IMR-90 (cell line): ENCODE measurements at regions not wholly inside any gene's neighbourhood (a gene's known extent, or its start where the extent isn't known, plus 50 kb on each side); places are given as distances from the start of the nearest gene placed in this dataset.

Experiments used
- ATAC-seq: fragments of 200-7000 bp; cut with Tn5 transposase; 2 replicates; pipeline ENCODE4 v1.9.1; 2020; ENCODE audit warnings: low read depth, mild to moderate bottlenecking, moderate library complexity
- BruUV-seq: library from RNA; stranded (reverse); fragments of 400-500 nt; replicated peaks from 2 replicates; lab custom pipeline; 2021; lab: Mats Ljungman, UMichigan
- CTCF ChIA-PET: fragments of 300-600 bp; formaldehyde crosslinking; extraction: SDS; loops from one replicate; lab custom pipeline; 2021; ENCODE audit warnings: antibody characterized with exemption; lab: Yijun Ruan, JAX
- POLR2A ChIA-PET: fragments of 300-600 bp; sonication (Branson Sonifier 250); formaldehyde crosslinking; loops from one replicate; lab custom pipeline; 2022; ENCODE audit warnings: antibody characterized with exemption; ENCODE audit not compliant: unreplicated experiment; lab: Charles Lee
- DNase-seq: peaks from one replicate; pipeline ENCODE4 v3.0.0; 2013
- H2AFZ ChIP-seq: replicated peaks from 2 replicates; pipeline ENCODE3; 2013; ENCODE audit warnings: low read length, mild to moderate bottlenecking; ENCODE audit not compliant: poor library complexity
- H2AK5ac ChIP-seq: 2 replicates; pipeline ENCODE4 v1.6.1; 2013; ENCODE audit warnings: low read depth, low read length, inconsistent platforms
- H2AK9ac ChIP-seq: replicated peaks from 2 replicates; pipeline ENCODE3; 2013; ENCODE audit warnings: mild to moderate bottlenecking, low read depth, low read length, moderate library complexity; ENCODE audit not compliant: poor library complexity
- H2BK120ac ChIP-seq: 2 replicates; pipeline ENCODE4 v1.6.1; 2013; ENCODE audit warnings: low read depth, low read length, inconsistent platforms
- H2BK15ac ChIP-seq: 3 replicates; pipeline ENCODE4 v1.6.1; 2013; ENCODE audit warnings: low read depth, low read length, inconsistent platforms
- H2BK20ac ChIP-seq: 2 replicates; pipeline ENCODE4 v1.6.1; 2013; ENCODE audit warnings: low read depth, mild to moderate bottlenecking, inconsistent platforms, low read length, moderate library complexity
- H2BK5ac ChIP-seq: 2 replicates; pipeline ENCODE4 v1.6.1; 2013; ENCODE audit warnings: mild to moderate bottlenecking, low read depth, low read length, inconsistent platforms; ENCODE audit not compliant: poor library complexity, severe bottlenecking
- H3K14ac ChIP-seq: replicated peaks from 2 replicates; pipeline ENCODE4 v1.6.1; 2013; ENCODE audit warnings: low read depth, low read length, inconsistent platforms
- H3K18ac ChIP-seq: 2 replicates; pipeline ENCODE4 v1.6.1; 2013; ENCODE audit warnings: low read depth, low read length, control low read depth
- H3K23ac ChIP-seq: 2 replicates; pipeline ENCODE4 v1.6.1; 2013; ENCODE audit warnings: low read depth, low read length, inconsistent platforms
- H3K27ac ChIP-seq: 2 replicates; pipeline ENCODE4 v1.5.1; 2013; ENCODE audit warnings: mild to moderate bottlenecking, control low read depth, low read length; ENCODE audit not compliant: insufficient read depth
- H3K27me3 ChIP-seq: 2 replicates; pipeline ENCODE4 v1.6.1; 2013; ENCODE audit warnings: low read length; ENCODE audit not compliant: control insufficient read depth, insufficient read depth
- H3K36me3 ChIP-seq: 2 replicates; pipeline ENCODE4 v1.6.1; 2013; ENCODE audit warnings: low read length, mixed read lengths; ENCODE audit not compliant: control insufficient read depth, insufficient read depth
- H3K4ac ChIP-seq: 2 replicates; pipeline ENCODE4 v1.6.1; 2013; ENCODE audit warnings: low read depth, low read length, inconsistent platforms
- H3K4me1 ChIP-seq: 2 replicates; pipeline ENCODE4 v1.6.1; 2013; ENCODE audit warnings: low read length, mixed read lengths; ENCODE audit not compliant: control insufficient read depth, insufficient read depth
- H3K4me2 ChIP-seq: 2 replicates; pipeline ENCODE4 v1.6.1; 2013; ENCODE audit warnings: low read depth, mild to moderate bottlenecking, control low read depth, low read length, moderate library complexity
- H3K4me3 ChIP-seq: 2 replicates; pipeline ENCODE4 v1.5.1; 2013; ENCODE audit warnings: low read depth, mild to moderate bottlenecking, control low read depth, low read length, moderate library complexity; ENCODE audit not compliant: insufficient read depth
- H3K56ac ChIP-seq: 2 replicates; pipeline ENCODE4 v1.6.1; 2013; ENCODE audit warnings: low read length, inconsistent platforms; ENCODE audit not compliant: insufficient read depth; ENCODE audit errors: extremely low read depth
- H3K79me1 ChIP-seq, 2 experiments: 2 replicates each; pipeline ENCODE4 v1.6.1; 2013; ENCODE audit warnings: low read length in 2 of 2, inconsistent platforms in 1 of 2, low read depth in 1 of 2
- H3K9ac ChIP-seq: 2 replicates; pipeline ENCODE4 v1.6.1; 2013; ENCODE audit warnings: low read depth, low read length, control low read depth
- H3K9me1 ChIP-seq: 2 replicates; pipeline ENCODE4 v1.6.1; 2013; ENCODE audit warnings: low read length, inconsistent platforms; ENCODE audit not compliant: insufficient read depth
- H3K9me3 ChIP-seq: 2 replicates; pipeline ENCODE4 v1.6.1; 2013; ENCODE audit warnings: low read length; ENCODE audit not compliant: control insufficient read depth, insufficient read depth
- H4K20me1 ChIP-seq: 2 replicates; pipeline ENCODE4 v1.6.1; 2013; ENCODE audit warnings: low read length, inconsistent platforms; ENCODE audit not compliant: insufficient read depth
- H4K5ac ChIP-seq: 2 replicates; pipeline ENCODE4 v1.6.1; 2013; ENCODE audit warnings: mild to moderate bottlenecking, low read depth, low read length, control low read depth
- H4K8ac ChIP-seq, 2 experiments: 2 replicates each; pipeline ENCODE4 v1.6.1; 2013; ENCODE audit warnings: low read depth in 2 of 2, low read length in 2 of 2, control low read depth in 1 of 2, inconsistent platforms in 1 of 2
- H4K91ac ChIP-seq: 2 replicates; pipeline ENCODE4 v1.6.1; 2013; ENCODE audit warnings: low read depth, low read length, inconsistent platforms; ENCODE audit not compliant: insufficient read depth
- BHLHE40 ChIP-seq: fragments of 150-350 bp; IDR thresholded peaks from 2 replicates; pipeline ENCODE4 v1.6.1; 2016; ENCODE audit warnings: mild to moderate bottlenecking, low read depth, low read length
- CEBPB ChIP-seq: IDR thresholded peaks from 2 replicates; pipeline ENCODE4 v1.6.1; 2012; ENCODE audit warnings: low read depth, low read length, improper control_type of control experiment
- CHD1 ChIP-seq: IDR thresholded peaks from 2 replicates; pipeline ENCODE4 v1.6.1; 2012; ENCODE audit warnings: low read depth, low read length, improper control_type of control experiment
- FOS ChIP-seq: fragments of 150-350 bp; IDR thresholded peaks from 2 replicates; pipeline ENCODE4 v1.6.1; 2016; ENCODE audit warnings: low read depth, low read length
- MAFK ChIP-seq: IDR thresholded peaks from 2 replicates; pipeline ENCODE4 v1.6.1; 2012; ENCODE audit warnings: low read depth, low read length, improper control_type of control experiment
- MAZ ChIP-seq: IDR thresholded peaks from 2 replicates; pipeline ENCODE4 v1.6.1; 2012; ENCODE audit warnings: low read depth, mild to moderate bottlenecking, low read length, improper control_type of control experiment, moderate library complexity, borderline replicate concordance
- MXI1 ChIP-seq: IDR thresholded peaks from 2 replicates; pipeline ENCODE4 v1.6.1; 2012; ENCODE audit warnings: low read depth, mild to moderate bottlenecking, low read length, moderate library complexity, borderline replicate concordance
- POLR2A ChIP-seq: IDR thresholded peaks from 2 replicates; pipeline ENCODE4 v1.6.1; 2012; ENCODE audit warnings: mild to moderate bottlenecking, low read depth, low read length
- RAD21 ChIP-seq: IDR thresholded peaks from 2 replicates; pipeline ENCODE4 v1.6.1; 2012; ENCODE audit warnings: low read length, improper control_type of control experiment
- RCOR1 ChIP-seq: IDR thresholded peaks from 2 replicates; pipeline ENCODE4 v1.6.1; 2012; ENCODE audit warnings: mild to moderate bottlenecking, low read length, improper control_type of control experiment; ENCODE audit not compliant: insufficient replicate concordance
- RFX5 ChIP-seq: IDR thresholded peaks from 2 replicates; pipeline ENCODE4 v1.8.0; 2012; ENCODE audit warnings: low read depth, mild to moderate bottlenecking, low read length, moderate library complexity
- WGBS, 2 experiments: methylation state at CpG; one replicate each; pipeline versions ENCODE4 v1.1.5 to v1.1.7; 2013; ENCODE audit warnings: missing lambda C conversion rate in 2 of 2; ENCODE audit not compliant: insufficient read length in 1 of 2; ENCODE audit errors: extremely low coverage in 2 of 2; 5-methylcytosine and 5-hydroxymethylcytosine counted together
- dilution Hi-C: fragments of 300-500 bp; cut with HindIII; formaldehyde crosslinking; loops from one replicate; pipeline ENCODE4 v1.14.3; 2018; ENCODE audit warnings: low sequenced_read_pairs; ENCODE audit not compliant: unreplicated experiment
- in situ Hi-C: fragments of 300-500 bp; cut with MboI; formaldehyde crosslinking; loops from 3 replicates; pipeline ENCODE4 v1.14.3; 2019; ENCODE audit warnings: low sequenced_read_pairs, inconsistent platforms, mixed read lengths
- intact Hi-C: fragments of 100-400 bp; cut with micrococcal nuclease; formaldehyde crosslinking; loops from 2 replicates; pipeline ENCODE4 v1.10.0; 2022
- TF ChIP-seq, protein P1 (sequence below): fragments of 150-350 bp; IDR thresholded peaks from 2 replicates; pipeline ENCODE4 v1.6.1; 2016; ENCODE audit warnings: low read depth, mild to moderate bottlenecking, low read length, moderate library complexity, borderline replicate concordance
- TF ChIP-seq, protein P2 (sequence below): conservative IDR thresholded peaks from 2 replicates; pipeline ENCODE4 v1.5.1; 2012; ENCODE audit warnings: mild to moderate bottlenecking, low read depth, low read length, improper control_type of control experiment
- TF ChIP-seq, protein P3 (sequence below): fragments of 150-350 bp; IDR thresholded peaks from 2 replicates; pipeline ENCODE4 v1.6.1; 2017; ENCODE audit warnings: mild to moderate bottlenecking, antibody characterized with exemption, low read length, low read depth

DNA sequence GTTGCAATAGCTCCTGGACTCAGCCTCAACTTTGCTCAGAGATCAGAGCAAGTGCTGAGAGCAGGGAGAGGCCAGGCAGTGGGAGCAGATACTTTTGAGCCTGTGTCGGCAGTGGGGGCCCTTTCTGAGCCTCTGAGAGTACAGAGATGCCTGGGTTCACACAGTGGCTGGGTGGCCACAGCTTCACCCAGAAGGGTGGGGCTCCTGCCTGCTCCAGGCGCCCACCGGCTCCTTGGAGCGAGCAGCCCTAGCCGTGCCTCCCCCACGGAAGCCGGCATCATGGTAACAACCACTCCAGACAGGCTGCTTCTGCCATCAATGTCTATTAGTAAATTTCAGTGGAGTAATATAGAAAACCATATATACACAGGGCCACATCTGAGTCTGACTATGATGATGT is 619.2 kb upstream of the SETBP1 start:
- dilution Hi-C loops (no loop called here), in situ Hi-C loops (no loop called here), intact Hi-C loops (no loop called here)
- Histone ChIP-seq H3K27ac (no peak overlapping the region), H3K9me1 (no peaks in the 10 kb centered on the region), H4K5ac (no peak overlapping the region), H2AK9ac (no peak overlapping the region), H2BK120ac (no peak overlapping the region), H4K20me1 (no peaks in the 10 kb centered on the region), H3K4me3 (no peak overlapping the region), H3K56ac (no peak overlapping the region), H3K4ac (no peak overlapping the region), H3K36me3 (no peaks in the 10 kb centered on the region), H2AK5ac (no peak overlapping the region), H3K27me3 (no peaks in the 10 kb centered on the region), H2BK20ac (no peak overlapping the region), H3K18ac (no peak overlapping the region), H3K9me3 (no peaks in the 10 kb centered on the region), H3K23ac (no peak overlapping the region), H4K91ac (no peak overlapping the region), H3K79me1 (no peaks in the 10 kb centered on the region), H3K14ac (no peak overlapping the region), H3K9ac (no peak overlapping the region), H2AFZ (no peak overlapping the region), H2BK15ac (no peak overlapping the region), H2BK5ac (no peak overlapping the region), H3K4me1 (no peaks in the 10 kb centered on the region), H4K8ac (no peak overlapping the region), H3K4me2 (no peak overlapping the region)
- no TSS peak for BruUV-seq
- no peak for TF ChIP-seq CHD1
- TF ChIP-seq MAZ: no peak
- TF ChIP-seq, protein P1, sequence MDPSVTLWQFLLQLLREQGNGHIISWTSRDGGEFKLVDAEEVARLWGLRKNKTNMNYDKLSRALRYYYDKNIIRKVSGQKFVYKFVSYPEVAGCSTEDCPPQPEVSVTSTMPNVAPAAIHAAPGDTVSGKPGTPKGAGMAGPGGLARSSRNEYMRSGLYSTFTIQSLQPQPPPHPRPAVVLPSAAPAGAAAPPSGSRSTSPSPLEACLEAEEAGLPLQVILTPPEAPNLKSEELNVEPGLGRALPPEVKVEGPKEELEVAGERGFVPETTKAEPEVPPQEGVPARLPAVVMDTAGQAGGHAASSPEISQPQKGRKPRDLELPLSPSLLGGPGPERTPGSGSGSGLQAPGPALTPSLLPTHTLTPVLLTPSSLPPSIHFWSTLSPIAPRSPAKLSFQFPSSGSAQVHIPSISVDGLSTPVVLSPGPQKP: no peak
- no peak for TF ChIP-seq RCOR1
- TF ChIP-seq RFX5: no peak
- TF ChIP-seq, protein P2, sequence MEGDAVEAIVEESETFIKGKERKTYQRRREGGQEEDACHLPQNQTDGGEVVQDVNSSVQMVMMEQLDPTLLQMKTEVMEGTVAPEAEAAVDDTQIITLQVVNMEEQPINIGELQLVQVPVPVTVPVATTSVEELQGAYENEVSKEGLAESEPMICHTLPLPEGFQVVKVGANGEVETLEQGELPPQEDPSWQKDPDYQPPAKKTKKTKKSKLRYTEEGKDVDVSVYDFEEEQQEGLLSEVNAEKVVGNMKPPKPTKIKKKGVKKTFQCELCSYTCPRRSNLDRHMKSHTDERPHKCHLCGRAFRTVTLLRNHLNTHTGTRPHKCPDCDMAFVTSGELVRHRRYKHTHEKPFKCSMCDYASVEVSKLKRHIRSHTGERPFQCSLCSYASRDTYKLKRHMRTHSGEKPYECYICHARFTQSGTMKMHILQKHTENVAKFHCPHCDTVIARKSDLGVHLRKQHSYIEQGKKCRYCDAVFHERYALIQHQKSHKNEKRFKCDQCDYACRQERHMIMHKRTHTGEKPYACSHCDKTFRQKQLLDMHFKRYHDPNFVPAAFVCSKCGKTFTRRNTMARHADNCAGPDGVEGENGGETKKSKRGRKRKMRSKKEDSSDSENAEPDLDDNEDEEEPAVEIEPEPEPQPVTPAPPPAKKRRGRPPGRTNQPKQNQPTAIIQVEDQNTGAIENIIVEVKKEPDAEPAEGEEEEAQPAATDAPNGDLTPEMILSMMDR: no peak
- no peak for TF ChIP-seq MAFK
- no peak for TF ChIP-seq POLR2A
- TF ChIP-seq FOS: no peak
- TF ChIP-seq MXI1: no peak
- TF ChIP-seq BHLHE40: no peak
- TF ChIP-seq, protein P3, sequence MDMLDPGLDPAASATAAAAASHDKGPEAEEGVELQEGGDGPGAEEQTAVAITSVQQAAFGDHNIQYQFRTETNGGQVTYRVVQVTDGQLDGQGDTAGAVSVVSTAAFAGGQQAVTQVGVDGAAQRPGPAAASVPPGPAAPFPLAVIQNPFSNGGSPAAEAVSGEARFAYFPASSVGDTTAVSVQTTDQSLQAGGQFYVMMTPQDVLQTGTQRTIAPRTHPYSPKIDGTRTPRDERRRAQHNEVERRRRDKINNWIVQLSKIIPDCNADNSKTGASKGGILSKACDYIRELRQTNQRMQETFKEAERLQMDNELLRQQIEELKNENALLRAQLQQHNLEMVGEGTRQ: no peak
- no peak for TF ChIP-seq RAD21
- TF ChIP-seq CEBPB: no peak
- ChIA-PET POLR2A (no interaction called here), CTCF (no interaction called here)
- DNase-seq (no peak), ATAC-seq (no peak)
- 67% methylated on average over 1 of the region's 7 CpGs; no CpG with 5 or more reads in 1 of the 2 experiments for WGBS, 2 experiments
